Common myeloid progenitor, CD34-positive (primary cell): ENCODE measurements at regions not wholly inside any gene's neighbourhood (a gene's known extent, or its start where the extent isn't known, plus 50 kb on each side); places are given as distances from the start of the nearest gene placed in this dataset.

ENCODE experiments used
- CTCF ChIA-PET: fragments of 350-600 bp; sonication (Branson Sonifier 250); formaldehyde crosslinking; loops from one replicate; lab custom pipeline; 2021; ENCODE audit warnings: antibody characterized with exemption; lab: Charles Lee
- POLR2A ChIA-PET: fragments of 350-600 bp; sonication (Branson Sonifier 250); formaldehyde crosslinking; loops from one replicate; lab custom pipeline; 2021; ENCODE audit warnings: antibody characterized with exemption; lab: Charles Lee
- DNase-seq, 3 donors: peaks; one replicate each; pipeline versions ENCODE4 v3.0.0 to v3.0.0-alpha.2; 2013
- H3K27ac ChIP-seq, 2 experiments: 1 replicate in 1 of 2; 2 replicates in 1 of 2; pipeline ENCODE4 v1.7.0; 2013; ENCODE audit warnings: inconsistent platforms in 2 of 2, low read length in 2 of 2, mild to moderate bottlenecking in 2 of 2, low read depth in 1 of 2, moderate library complexity in 1 of 2; ENCODE audit not compliant: severe bottlenecking in 2 of 2, insufficient read depth in 1 of 2, poor library complexity in 1 of 2
- H3K27me3 ChIP-seq, 5 experiments: replicated peaks in 2 of 5; 1 replicate in 3 of 5; 2 replicates in 2 of 5; pipeline versions ENCODE4 v1.6.1 to v1.7.0; 2013; ENCODE audit warnings: low read length in 4 of 5, mild to moderate bottlenecking in 2 of 5, moderate library complexity in 2 of 5, inconsistent platforms in 1 of 5; ENCODE audit not compliant: insufficient read depth in 5 of 5, control insufficient read depth in 4 of 5
- H3K36me3 ChIP-seq, 4 experiments: 1 replicate in 2 of 4; 2 replicates in 2 of 4; pipeline versions ENCODE4 v1.6.1 to v1.7.0; 2013; ENCODE audit warnings: low read length in 3 of 4, control low read depth in 1 of 4, mild to moderate bottlenecking in 1 of 4; ENCODE audit not compliant: control insufficient read depth in 4 of 4, insufficient read depth in 4 of 4
- H3K4me1 ChIP-seq, 4 experiments: 1 replicate in 3 of 4; 2 replicates in 1 of 4; pipeline versions ENCODE4 v1.6.1 to v1.7.1; 2013; ENCODE audit warnings: low read length in 3 of 4, mild to moderate bottlenecking in 3 of 4, control low read depth in 1 of 4, inconsistent platforms in 1 of 4, moderate library complexity in 1 of 4; ENCODE audit not compliant: control insufficient read depth in 4 of 4, insufficient read depth in 4 of 4; ENCODE audit errors: control extremely low read depth in 1 of 4
- H3K4me3 ChIP-seq, 7 experiments: 1 replicate in 4 of 7; 2 replicates in 3 of 7; pipeline versions ENCODE4 v1.5.1 to v1.7.0; 2013; ENCODE audit warnings: mild to moderate bottlenecking in 7 of 7, low read length in 6 of 7, moderate library complexity in 6 of 7, inconsistent platforms in 2 of 7, low read depth in 2 of 7, control low read depth in 1 of 7; ENCODE audit not compliant: insufficient read depth in 4 of 7, control insufficient read depth in 1 of 7; ENCODE audit errors: extremely low read depth in 1 of 7
- H3K9me3 ChIP-seq, 5 experiments: 1 replicate in 4 of 5; 2 replicates in 1 of 5; pipeline versions ENCODE4 v1.6.1 to v1.7.1; 2013; ENCODE audit warnings: low read length in 4 of 5, mild to moderate bottlenecking in 2 of 5, inconsistent platforms in 1 of 5, low read depth in 1 of 5, moderate library complexity in 1 of 5; ENCODE audit not compliant: control insufficient read depth in 4 of 5, insufficient read depth in 2 of 5; ENCODE audit errors: control extremely low read depth in 1 of 5
- WGBS: methylation state at CpG from one replicate; pipeline ENCODE4 v1.1.5; 2013; ENCODE audit not compliant: insufficient coverage; 5-methylcytosine and 5-hydroxymethylcytosine counted together

DNA sequence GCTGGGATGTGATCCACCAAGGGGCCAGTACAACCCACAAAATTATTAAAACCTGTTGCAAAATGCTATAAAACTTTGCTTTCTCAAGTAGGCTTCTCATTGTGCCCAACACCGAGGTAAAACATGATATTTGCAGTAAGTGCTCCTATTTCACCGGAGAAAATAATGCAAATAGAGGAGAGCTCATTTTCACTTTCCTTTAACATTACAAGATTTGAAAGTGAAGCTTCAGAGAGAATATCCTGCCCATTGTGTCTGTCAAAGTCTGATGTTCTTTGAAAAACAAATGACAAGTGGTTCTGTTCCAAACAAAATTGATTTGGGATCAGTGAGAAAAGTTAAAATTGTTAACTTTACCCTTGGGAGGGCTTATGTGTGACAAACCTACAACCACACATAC, 287.1 kb downstream of the KCNN2 start:
- no peak overlapping the region for H3K4me3 ChIP-seq
- POLR2A ChIA-PET = no interaction called here
- no peaks in the 10 kb centered on the region for H3K27me3 ChIP-seq
- H3K36me3 ChIP-seq = no peaks in the 10 kb centered on the region
- CTCF ChIA-PET = no interaction called here
- DNase-seq = no peak
- no peak overlapping the region for H3K27ac ChIP-seq
- H3K4me1 ChIP-seq = no peaks in the 10 kb centered on the region
- peaks cover 0 to 2% (median 0%) of the 10 kb centered on the region in 5 experiments for H3K9me3 ChIP-seq
- 80% methylated on average over 1 of the region's 2 CpGs for WGBS

DNA sequence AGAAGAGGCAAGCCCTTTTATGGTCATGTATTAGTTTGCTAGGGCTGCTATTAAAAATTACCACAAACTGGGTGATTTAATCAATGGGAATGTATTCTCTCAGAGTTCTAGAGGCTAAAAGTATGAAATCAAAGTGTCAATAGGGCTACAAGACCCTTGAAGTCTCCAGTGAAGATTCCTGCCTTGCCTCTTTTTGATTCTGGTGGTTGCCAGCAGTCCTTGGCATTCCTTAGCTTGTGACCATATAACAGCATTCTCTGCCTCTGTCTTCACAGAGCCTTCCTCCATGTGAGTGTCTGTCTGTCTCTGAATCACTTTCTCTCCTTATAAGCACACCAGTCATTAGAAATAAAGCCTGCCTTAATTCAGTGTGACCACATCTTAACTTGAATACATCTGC, 282.7 kb downstream of the KCNN2 start:
- H3K36me3 ChIP-seq = no peaks in the 10 kb centered on the region
- DNase-seq = no peak
- CTCF ChIA-PET = no interaction called here
- H3K4me1 ChIP-seq = no peaks in the 10 kb centered on the region
- no peak overlapping the region for H3K27ac ChIP-seq
- POLR2A ChIA-PET = no interaction called here
- H3K27me3 ChIP-seq = no peaks in the 10 kb centered on the region
- H3K4me3 ChIP-seq = no peak overlapping the region
- H3K9me3 ChIP-seq = peaks cover 0 to 2% (median 0%) of the 10 kb centered on the region in 5 experiments

DNA sequence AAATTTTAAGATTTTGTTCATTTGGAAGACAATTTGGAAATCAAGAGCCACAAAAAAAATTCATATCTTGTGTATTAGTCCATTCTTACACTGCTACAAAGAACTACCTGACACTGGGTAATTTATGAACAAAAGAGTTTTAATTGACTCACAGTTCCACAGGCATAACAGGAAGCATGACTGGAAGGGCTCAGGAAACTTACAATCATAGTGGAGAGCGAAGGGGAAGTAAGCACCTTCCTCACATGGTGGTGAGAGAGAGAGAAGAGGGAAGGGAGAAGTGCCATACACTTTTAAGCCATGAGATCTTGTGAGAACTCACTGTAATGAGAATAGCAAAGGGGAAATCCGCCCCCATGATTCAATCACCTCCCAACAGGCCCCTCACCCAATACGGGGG, 274.4 kb downstream of the KCNN2 start:
- 0% methylated on average over 1 of the region's 3 CpGs for WGBS
- Histone ChIP-seq H3K27ac (no peak overlapping the region), H3K27me3 (no peaks in the 10 kb centered on the region), H3K4me1 (no peaks in the 10 kb centered on the region), H3K36me3 (no peaks in the 10 kb centered on the region), H3K9me3 (no peaks in the 10 kb centered on the region), H3K4me3 (no peak overlapping the region)
- POLR2A ChIA-PET = no interaction called here
- CTCF ChIA-PET = no interaction called here
- no peak for DNase-seq

DNA sequence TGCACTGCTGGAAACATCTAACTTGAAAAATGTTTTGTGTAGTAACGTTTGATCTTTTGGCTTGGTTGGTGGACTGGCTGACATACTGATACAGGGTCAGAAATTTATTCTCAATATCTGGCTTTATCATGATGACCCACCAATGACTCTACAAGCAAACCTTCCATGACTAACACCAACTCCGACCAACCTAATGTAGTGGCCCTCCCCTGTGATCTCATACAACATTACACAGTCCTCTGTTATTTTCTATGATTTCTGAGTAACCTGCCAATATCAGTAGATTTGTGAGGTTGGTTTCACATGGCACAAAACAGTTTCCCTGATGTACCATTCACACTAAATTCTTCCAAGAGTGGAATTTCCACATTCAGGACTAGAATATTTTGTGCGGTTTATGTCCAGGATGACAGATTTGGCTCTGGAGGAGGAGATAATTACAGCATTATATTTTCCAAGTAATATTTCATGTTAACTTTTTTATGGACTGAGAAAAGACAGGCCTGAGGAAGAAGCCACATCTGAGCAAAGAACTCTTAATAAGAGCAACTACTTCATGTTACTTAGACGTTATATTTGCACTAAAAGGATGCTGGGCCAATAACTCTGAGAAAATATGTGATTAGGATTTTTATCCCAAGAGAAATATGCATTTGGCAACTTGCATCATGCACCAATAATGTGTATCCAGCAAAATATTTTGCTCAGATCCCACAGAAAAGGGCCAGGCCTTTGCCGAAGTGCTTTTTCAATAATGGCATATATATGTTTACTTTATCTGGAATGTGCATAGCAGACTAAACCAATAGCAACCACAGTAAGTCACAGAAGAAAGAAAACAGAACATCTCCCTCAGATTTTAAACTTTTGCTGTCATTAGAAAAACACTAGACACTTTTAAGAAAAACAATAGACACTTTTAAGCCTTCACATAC, 273.4 kb downstream of the KCNN2 start:
- H3K9me3 ChIP-seq = no peaks in the 10 kb centered on the region
- no CpG with 5 or more reads among the region's 5 CpGs for whole genome bisulfite sequencing
- no peak for DNase-seq
- no peak overlapping the region for H3K27ac ChIP-seq
- no peak overlapping the region for H3K4me3 ChIP-seq
- no peaks in the 10 kb centered on the region for H3K4me1 ChIP-seq
- no peaks in the 10 kb centered on the region for H3K36me3 ChIP-seq
- POLR2A ChIA-PET = no interaction called here
- H3K27me3 ChIP-seq = no peaks in the 10 kb centered on the region
- CTCF ChIA-PET = no interaction called here

DNA sequence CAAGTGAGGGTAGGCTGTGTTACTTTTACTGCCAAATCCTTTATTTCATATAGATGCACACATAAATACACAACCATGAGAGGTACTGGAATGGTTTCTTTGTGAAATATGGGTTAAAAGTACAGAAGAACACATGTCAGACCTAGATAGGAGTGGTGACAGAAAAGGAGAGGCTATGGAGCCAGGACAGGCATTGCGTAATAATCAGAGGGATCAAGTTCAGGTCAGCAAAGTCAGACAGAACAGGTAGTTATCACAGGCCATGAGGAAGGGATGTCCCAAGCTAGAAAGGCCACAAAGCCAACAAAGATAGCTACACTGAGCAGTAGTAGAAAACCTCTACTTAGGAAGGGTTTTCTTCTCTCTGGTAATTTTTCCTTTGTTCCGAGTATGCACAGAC, 272.6 kb downstream of the KCNN2 start:
- CTCF ChIA-PET = no interaction called here
- Histone ChIP-seq H3K36me3 (no peaks in the 10 kb centered on the region), H3K4me1 (no peaks in the 10 kb centered on the region), H3K4me3 (no peak overlapping the region), H3K27me3 (no peaks in the 10 kb centered on the region), H3K9me3 (no peaks in the 10 kb centered on the region), H3K27ac (no peak overlapping the region)
- WGBS = 100% methylated on average over 1 of the region's 2 CpGs
- DNase-seq = no peak
- POLR2A ChIA-PET = no interaction called here

DNA sequence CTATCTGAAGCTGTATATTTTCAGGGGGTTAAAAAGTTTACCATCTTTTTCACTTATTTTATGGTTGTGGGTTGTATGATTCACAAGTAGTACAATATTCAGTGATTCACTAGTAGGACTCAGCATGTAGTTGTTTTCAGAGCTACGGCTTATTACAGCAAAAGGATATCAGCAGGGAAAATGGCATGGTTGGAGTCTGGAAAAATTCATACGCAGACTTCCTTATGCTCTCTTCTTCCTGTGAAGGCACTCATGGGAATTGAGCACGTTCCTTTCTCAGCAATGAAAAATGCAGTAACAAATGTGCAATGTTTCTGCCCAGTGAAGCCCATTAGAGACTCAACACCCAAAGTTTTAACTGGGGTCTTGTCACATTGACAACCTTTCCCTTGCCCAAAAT, 250.5 kb downstream of the KCNN2 start:
- no peaks in the 10 kb centered on the region for H3K4me1 ChIP-seq
- no peaks in the 10 kb centered on the region for H3K27me3 ChIP-seq
- ChIA-PET CTCF (no interaction called here), POLR2A (interaction anchor here (0.6 kb wide), 1 partner anchor 239 kb away, joined by 3 read pairs; no protein-coding TSS in a partner anchor)
- WGBS = 84% methylated on average over 2 of the region's 3 CpGs
- no peaks in the 10 kb centered on the region for H3K36me3 ChIP-seq
- no peak overlapping the region for H3K27ac ChIP-seq
- H3K9me3 ChIP-seq = peaks cover 0 to 5% (median 0%) of the 10 kb centered on the region in 5 experiments
- no peak overlapping the region for H3K4me3 ChIP-seq
- DNase-seq = no peak

DNA sequence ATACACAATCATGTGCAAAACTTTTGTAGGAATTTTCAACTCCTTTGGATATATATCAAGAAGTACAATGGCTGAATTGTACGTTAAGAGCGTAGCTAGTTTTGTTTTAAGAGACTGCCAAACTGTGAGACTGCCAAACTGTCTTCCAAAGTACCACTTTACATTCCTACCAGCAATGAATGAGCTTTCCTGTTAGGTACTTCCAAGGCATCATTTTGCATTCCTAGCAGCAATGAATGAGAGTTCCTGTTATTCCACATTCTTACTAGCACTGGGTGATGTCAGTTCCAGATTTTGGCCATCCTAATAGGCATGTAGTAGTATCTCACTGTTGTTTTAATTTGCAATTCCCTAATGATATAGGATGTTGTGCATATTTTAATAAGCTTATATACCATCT, 219.3 kb downstream of the KCNN2 start:
- Histone ChIP-seq H3K27me3 (no peaks in the 10 kb centered on the region), H3K36me3 (no peaks in the 10 kb centered on the region), H3K4me3 (no peak overlapping the region), H3K27ac (no peak overlapping the region), H3K4me1 (no peaks in the 10 kb centered on the region), H3K9me3 (peaks cover 0 to 5% (median 0%) of the 10 kb centered on the region in 5 experiments)
- POLR2A ChIA-PET = no interaction called here
- DNase-seq = no peak
- CTCF ChIA-PET = no interaction called here
- 90% methylated on average over 2 of the region's 2 CpGs for WGBS
